ENCODE measurements at regions not wholly inside any gene's neighbourhood (a gene's known extent, or its start where the extent isn't known, plus 50 kb on each side); places are given as distances from the start of the nearest gene placed in this dataset.

DNA sequence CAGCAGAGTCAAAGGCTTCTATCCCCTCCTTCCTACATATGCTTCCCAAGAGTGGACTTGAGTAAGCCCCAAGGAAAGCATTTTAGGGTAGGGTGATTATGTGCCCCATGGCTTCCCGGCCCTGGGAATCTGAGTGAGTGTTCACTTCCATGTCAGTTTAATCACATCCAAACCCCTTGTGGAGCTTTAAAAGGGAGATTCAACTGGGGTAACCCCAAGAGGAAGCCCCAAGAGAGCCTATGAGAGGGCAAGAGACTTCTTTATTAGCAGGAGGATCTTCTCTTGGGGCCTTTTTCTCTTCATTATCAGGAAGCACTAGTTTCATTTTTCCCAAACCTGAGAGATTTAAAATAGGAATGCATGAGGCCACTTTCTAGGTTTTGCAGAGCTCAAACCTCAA is 97.0 kb upstream of the IRF2BP2 start:
- H3K27ac ChIP-seq, result no peak overlapping the region
- intact Hi-C loops (cut with DNase I; ENCODE audit: low total_unique reads), result no loop called here

GRCh38 chr1:234706199-234706598 is 96.2 kb upstream of the IRF2BP2 start:
- H3K9me3 ChIP-seq, result no peaks in the 10 kb centered on the region
- no peak for DNase-seq
- H3K4me1 ChIP-seq, result no peaks in the 10 kb centered on the region
- intact Hi-C loops (cut with DNase I; ENCODE audit: low total_unique reads), result no loop called here
- TF ChIP-seq POLR2A (IDR thresholded peaks at IDR 0.05), result no peak
- no peak for TF ChIP-seq CTCF (IDR thresholded peaks at IDR 0.05)
- no peaks in the 10 kb centered on the region for H3K27me3 ChIP-seq
- no peaks in the 10 kb centered on the region for H3K36me3 ChIP-seq
- no peak overlapping the region for H3K27ac ChIP-seq
- no peak overlapping the region for H3K4me3 ChIP-seq

More for the DNA sequence above, 97.0 kb upstream of the IRF2BP2 start:
- DNase-seq, result no peak
- Histone ChIP-seq H3K36me3 (no peaks in the 10 kb centered on the region), H3K4me3 (no peak overlapping the region), H3K27me3 (no peaks in the 10 kb centered on the region), H3K4me1 (no peaks in the 10 kb centered on the region), H3K9me3 (no peaks in the 10 kb centered on the region)
- TF ChIP-seq CTCF (IDR thresholded peaks at IDR 0.05) (no peak), POLR2A (IDR thresholded peaks at IDR 0.05) (no peak)

GRCh38 chr1:234705615-234706014 is 95.6 kb upstream of the IRF2BP2 start:
- Histone ChIP-seq H3K27ac (no peak overlapping the region), H3K4me3 (no peak overlapping the region), H3K27me3 (no peaks in the 10 kb centered on the region), H3K36me3 (no peaks in the 10 kb centered on the region), H3K4me1 (no peaks in the 10 kb centered on the region), H3K9me3 (no peaks in the 10 kb centered on the region)
- TF ChIP-seq POLR2A (IDR thresholded peaks at IDR 0.05), result no peak
- intact Hi-C loops (cut with DNase I; ENCODE audit: low total_unique reads), result no loop called here
- DNase-seq, result no peak

GRCh38 chr1:234704106-234704887 is 94.3 kb upstream of the IRF2BP2 start:
- H3K27me3 ChIP-seq, result no peaks in the 10 kb centered on the region
- intact Hi-C loops (cut with DNase I; ENCODE audit: low total_unique reads), result no loop called here
- no peaks in the 10 kb centered on the region for H3K36me3 ChIP-seq
- no peaks in the 10 kb centered on the region for H3K4me1 ChIP-seq
- H3K27ac ChIP-seq, result no peak overlapping the region
- H3K4me3 ChIP-seq, result no peak overlapping the region
- no peak for DNase-seq
- no peaks in the 10 kb centered on the region for H3K9me3 ChIP-seq
- TF ChIP-seq CTCF (IDR thresholded peaks at IDR 0.05) (no peak), POLR2A (IDR thresholded peaks at IDR 0.05) (no peak)

GRCh38 chr1:234702342-234703000 is 92.5 kb upstream of the IRF2BP2 start:
- no peak for TF ChIP-seq CTCF (IDR thresholded peaks at IDR 0.05)
- TF ChIP-seq POLR2A (IDR thresholded peaks at IDR 0.05), result no peak
- no peaks in the 10 kb centered on the region for H3K4me1 ChIP-seq
- peak; percentile 63 to 69 for DNase-seq
- no peaks in the 10 kb centered on the region for H3K36me3 ChIP-seq
- H3K9me3 ChIP-seq, result no peaks in the 10 kb centered on the region
- H3K27ac ChIP-seq, result peak overlapping the region; percentile 11 to 50
- H3K4me3 ChIP-seq, result no peak overlapping the region
- intact Hi-C loops (cut with DNase I; ENCODE audit: low total_unique reads), result no loop called here
- H3K27me3 ChIP-seq, result no peaks in the 10 kb centered on the region

Data from uterus (tissue), 3 donors.